ENCODE measurements at regions not wholly inside any gene's neighbourhood (a gene's known extent, or its start where the extent isn't known, plus 50 kb on each side); places are given as distances from the start of the nearest gene placed in this dataset.

GRCh38 chr15:79657722-79658121 is 225.6 kb downstream of the MINAR1 start:
- DNase-seq (ENCODE audit: low read depth in 3 of 3), result no peak

- no peak for DNase-seq (ENCODE audit: low read depth in 3 of 3)
Measured at GRCh38 chr15:79659691-79660090, 227.6 kb downstream of the MINAR1 start.

DNA sequence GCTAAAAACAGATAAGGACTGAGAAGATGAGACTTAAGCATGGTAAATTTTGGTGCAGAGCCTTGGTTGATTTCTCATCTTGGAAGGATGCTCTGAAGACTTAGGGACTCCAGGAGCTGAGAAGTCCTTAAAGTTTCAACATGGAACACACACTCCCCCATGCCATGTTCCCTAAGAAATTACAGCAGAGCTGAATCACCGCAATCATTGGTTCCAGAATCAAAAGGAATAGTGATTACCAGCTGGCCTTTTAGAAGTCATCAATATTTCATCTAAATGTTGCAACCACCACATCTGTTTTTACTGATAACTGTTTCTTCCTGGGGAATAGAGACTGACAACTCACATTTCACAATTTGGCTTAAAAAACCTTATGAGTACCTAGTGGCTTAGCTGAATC is 229.3 kb downstream of the MINAR1 start:
- no peak for DNase-seq (ENCODE audit: low read depth in 3 of 3)

DNA sequence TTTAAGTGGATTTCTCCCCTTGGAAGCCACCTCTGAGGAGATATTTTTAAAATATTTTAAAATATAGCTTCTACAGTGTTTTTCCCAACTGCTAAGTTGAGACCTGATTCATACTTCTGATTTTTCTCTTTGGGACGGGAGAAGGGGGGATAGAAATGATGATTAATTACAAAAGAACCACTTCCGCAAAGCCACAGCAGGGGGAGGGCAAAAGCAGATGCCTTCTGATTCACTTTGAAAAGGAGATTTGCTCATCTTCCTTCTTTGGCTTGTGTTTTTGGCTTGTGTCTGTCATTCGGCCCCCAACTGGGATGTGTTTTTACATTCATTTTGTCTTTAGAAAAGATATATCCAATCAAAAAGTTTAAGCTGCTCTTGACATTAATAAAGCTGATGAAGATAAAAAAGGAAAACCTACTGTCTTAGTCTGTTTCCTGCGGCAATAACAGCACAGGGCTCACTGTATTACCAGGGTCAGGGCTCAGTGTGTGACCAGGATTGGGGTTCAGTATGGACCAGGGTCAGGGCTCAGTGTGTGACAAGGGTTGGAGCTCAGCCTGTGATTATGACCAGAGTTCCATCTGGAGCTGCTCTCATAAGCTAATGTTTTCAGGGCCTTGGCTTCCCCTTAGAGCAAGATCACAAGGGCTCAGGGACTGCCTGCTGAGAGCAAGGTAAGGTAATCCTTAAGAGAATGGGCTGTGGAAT is 223.2 kb downstream of the MTHFS start:
- peak in 1 of 3 experiments; percentile 9 for DNase-seq (ENCODE audit: low read depth in 3 of 3)

DNA sequence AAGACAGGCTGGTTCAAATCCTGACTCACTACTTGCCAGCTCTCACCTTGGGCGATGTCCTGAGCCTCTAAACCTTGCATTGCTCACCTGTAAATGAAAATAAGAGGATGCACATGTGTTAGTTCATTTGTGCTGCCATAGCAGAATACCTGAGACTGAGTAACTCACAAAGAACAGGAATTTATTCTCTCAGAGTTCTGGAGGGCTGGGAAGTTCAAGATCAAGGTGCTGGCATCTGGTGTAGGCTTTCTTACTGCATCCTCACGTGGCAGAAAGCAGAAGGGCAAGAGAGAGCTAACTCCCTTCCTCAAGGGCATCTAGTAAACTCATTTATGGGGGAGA is 222.7 kb downstream of the MTHFS start:
- no peak for DNase-seq (ENCODE audit: low read depth in 3 of 3)

DNA sequence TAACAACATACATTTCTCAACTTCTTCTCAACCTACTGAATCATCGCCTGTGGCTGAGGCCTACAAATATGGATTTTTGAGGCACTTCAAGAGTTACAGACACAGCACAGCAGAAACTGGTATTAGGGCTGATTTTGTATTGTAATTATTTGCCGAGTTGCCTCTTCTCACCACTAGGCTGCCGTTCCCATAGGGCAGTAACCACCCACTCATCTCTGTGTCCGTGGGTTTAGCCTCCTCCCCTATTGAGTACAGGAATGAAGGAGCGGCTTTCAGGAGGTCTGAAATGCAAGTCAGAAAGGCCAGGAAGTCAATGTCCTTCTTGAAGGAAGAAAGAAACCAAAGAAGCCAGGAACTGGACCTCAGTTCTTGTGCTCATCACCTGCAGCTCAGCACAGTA is 220.8 kb downstream of the MTHFS start:
- DNase-seq (ENCODE audit: low read depth in 3 of 3), result no peak

- no peak for DNase-seq (ENCODE audit: low read depth in 3 of 3)
Measured at GRCh38 chr15:79676621-79677020, 220.2 kb downstream of the MTHFS start.

DNA sequence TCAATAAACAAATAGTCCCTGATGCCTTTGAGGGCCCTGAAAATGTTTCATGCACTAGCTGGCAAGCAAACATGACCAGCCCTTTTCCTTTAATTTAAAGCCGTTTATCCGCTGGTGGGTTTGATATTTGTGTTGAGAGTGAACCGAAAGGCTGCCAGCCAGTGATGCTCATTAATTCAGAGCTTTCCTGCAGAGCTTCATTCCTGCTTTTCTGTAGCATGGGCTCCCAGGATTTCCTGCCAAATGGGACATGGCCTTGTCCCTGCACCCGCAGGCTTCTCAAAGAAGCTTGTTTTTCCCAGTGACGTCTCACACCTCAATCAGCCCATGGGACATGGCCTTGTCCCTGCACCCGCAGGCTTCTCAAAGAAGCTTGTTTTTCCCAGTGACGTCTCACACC is 219.6 kb downstream of the MTHFS start:
- no peak for DNase-seq (ENCODE audit: low read depth in 3 of 3)

DNA sequence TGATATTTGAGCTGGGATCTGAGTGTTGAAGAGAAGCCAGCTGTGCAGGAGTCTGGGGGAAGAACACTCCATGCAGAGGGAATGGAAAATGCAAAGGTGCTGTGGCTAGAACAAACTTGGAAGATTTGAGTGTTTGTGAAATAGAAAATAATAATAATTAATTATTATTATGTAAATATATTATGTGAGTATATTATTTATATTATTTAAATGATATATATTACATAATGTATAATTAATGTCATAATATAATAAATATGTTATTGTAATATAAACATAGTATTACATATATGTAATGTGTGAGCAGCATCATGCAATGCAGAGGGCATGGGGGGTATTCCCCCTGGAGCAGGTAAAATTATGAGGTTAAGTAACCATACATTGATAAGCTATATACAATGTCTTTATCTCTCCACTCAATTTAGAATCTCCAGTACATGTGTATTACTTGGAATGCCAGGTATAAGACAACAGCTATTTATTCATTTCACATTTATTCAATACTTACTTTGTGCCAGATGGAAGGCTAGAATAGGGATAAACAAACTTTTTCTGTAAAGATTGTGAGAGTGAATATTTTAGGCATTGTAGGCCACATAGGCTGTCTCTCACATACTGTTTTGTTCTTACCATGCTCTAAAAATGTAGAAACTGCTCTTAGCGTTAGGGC is 218.6 kb downstream of the MTHFS start:
- no peak for DNase-seq (ENCODE audit: low read depth in 3 of 3)

- DNase-seq (ENCODE audit: low read depth in 3 of 3), result no peak
Measured at GRCh38 chr15:79680720-79681119, 216.1 kb downstream of the MTHFS start.

GRCh38 chr15:79682285-79682684 is 214.5 kb downstream of the MTHFS start:
- DNase-seq (ENCODE audit: low read depth in 3 of 3), result no peak

- no peak for DNase-seq (ENCODE audit: low read depth in 3 of 3)
Measured at GRCh38 chr15:79682851-79683288, 213.9 kb downstream of the MTHFS start.

GRCh38 chr15:79689030-79689429 is 207.8 kb downstream of the MTHFS start:
- DNase-seq (ENCODE audit: low read depth in 3 of 3), result no peak

GRCh38 chr15:79700951-79701480 is 195.8 kb downstream of the MTHFS start:
- no peak for DNase-seq (ENCODE audit: low read depth in 3 of 3)

GRCh38 chr15:79702621-79703020 is 194.2 kb downstream of the MTHFS start:
- DNase-seq (ENCODE audit: low read depth in 3 of 3), result no peak

- no peak for DNase-seq (ENCODE audit: low read depth in 3 of 3)
Measured at GRCh38 chr15:79721256-79721655, 175.6 kb downstream of the MTHFS start.

DNA sequence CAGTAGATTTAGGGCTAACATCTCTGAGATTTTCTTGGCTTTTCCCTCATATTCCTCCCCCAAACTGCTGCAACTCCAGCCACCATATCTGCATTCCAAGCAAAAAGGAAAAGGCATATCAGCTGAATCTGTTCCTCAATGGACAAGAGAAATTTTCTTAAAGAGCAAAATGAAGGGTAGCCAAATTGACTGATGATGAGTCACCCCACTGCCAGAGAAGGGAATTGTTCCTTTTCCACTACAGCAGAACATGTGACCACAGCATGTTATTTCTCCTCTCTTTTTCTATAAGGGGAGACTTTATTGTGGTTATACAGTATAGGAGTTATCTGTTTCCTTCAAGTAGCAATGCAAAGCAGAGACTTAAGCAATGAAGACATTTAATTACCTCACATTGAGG is 172.5 kb downstream of the MTHFS start:
- no peak for DNase-seq (ENCODE audit: low read depth in 3 of 3)

DNA sequence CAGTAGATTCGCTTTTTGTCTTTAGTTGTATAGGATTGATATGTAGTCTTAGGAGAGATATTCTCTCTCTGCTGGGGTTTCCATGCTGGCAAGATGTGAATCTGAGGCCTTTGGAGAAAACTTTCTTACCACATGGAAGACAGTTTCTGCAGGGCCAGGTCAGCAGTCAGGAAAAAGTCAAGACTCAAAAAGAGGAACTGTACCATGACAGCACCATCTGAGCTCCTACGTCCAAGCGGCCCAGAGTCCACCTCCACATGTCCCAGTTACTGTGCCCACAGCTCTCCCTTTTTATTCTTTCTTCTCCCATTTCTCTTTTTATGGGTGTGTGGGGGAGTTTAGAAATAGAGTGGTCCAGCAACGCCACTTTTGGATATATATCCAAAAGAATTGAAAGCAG is 172.0 kb downstream of the MTHFS start:
- no peak for DNase-seq (ENCODE audit: low read depth in 3 of 3)

DNA sequence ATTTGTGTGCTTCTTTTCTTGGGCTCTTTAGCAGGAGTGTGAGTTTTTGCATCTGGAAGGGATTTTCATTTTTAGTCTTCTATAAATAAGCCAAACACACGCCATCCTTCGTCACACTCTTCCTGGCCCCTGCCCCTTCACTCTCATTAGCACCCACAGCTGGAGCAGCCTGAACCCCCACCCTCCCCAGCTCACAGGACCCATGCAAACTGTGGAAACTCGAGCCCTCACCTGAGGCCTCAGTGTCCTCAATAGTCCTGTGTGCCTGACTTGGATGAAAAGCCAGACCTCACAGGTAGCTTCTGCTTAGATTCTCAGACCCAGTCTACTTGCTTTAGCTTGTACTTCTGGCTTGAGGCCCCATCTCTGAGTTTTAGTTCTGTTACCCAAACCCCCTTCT is 167.9 kb downstream of the MTHFS start:
- no peak for DNase-seq (ENCODE audit: low read depth in 3 of 3)

GRCh38 chr15:79736435-79737000 is 160.3 kb downstream of the MTHFS start:
- no peak for DNase-seq (ENCODE audit: low read depth in 3 of 3)

DNA sequence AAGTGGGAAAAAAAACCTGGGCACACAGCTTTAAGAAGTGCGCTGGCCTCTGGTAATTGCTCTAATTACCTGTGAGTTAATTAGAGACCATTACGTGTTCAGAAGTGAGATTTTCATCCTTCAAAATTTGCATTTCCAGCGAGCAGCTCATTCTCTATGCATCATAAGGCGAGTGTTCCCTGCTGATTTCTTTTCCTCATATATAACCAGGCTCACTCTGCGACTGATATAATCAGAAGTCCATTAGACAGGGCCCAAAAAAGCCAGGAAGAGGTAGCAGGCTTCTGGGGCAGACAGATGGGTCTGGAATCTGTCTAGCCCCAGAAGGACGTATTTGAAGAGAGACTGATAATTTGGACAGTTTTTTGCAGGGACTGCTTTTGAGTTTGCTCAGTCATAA is 158.7 kb downstream of the MTHFS start:
- no peak for DNase-seq (ENCODE audit: low read depth in 3 of 3)

DNA sequence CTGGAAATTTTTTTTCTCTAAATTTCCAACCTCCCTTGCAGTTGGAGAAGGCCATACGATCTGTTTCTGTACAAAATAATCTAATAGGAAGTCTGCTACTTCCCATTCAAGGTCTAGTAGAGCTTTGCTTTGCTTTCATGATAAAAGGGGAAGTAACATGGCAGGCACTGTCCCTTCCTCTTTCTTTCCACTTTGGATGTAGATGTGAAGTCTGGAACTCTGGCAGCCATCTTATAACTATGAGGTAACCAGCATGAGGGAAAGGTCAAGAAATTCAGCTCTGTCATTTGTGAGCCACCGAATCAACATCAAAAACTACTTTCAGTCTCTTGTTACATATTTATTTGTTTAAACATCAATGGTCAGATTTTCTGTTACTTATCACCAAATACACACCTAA is 156.3 kb downstream of the MTHFS start:
- DNase-seq (ENCODE audit: low read depth in 3 of 3), result no peak

DNA sequence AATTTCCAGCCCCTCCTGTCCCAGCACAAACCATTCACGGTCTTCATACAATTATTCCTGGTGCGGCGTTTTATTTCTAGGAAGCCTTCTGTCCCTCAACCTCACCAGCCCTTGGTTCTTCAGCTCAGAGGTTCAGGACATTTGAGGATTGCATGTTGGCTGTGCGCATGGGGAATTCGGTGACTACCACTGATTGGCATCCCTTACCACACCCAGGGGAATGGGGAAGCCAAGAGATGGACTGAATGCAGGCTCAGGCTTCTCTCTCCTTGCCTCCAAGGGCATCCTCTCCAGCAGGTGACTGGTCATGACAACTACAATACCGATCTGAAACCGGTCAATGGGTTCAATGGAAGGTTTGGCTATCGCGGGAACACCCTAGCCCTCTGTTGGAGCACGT is 153.8 kb downstream of the MTHFS start:
- no peak for DNase-seq (ENCODE audit: low read depth in 3 of 3)
